Naive thymus-derived CD4-positive, alpha-beta T cell (primary cell): ENCODE measurements at regions not wholly inside any gene's neighbourhood (a gene's known extent, or its start where the extent isn't known, plus 50 kb on each side); places are given as distances from the start of the nearest gene placed in this dataset.

ENCODE experiments used
- ATAC-seq: fragments of 150-1000 bp; cut with Tn5 transposase; 2 replicates; pipeline ENCODE4 v1.10.0; 2021; ENCODE audit warnings: mild to moderate bottlenecking, moderate library complexity
- CTCF ChIA-PET: fragments of 350-600 bp; sonication (Branson Sonifier 250); formaldehyde crosslinking; loops from one replicate; lab custom pipeline; 2021; ENCODE audit warnings: antibody characterized with exemption; lab: Charles Lee
- POLR2A ChIA-PET: fragments of 350-600 bp; sonication (Branson Sonifier 250); formaldehyde crosslinking; loops from one replicate; lab custom pipeline; 2021; ENCODE audit warnings: antibody characterized with exemption, inconsistent platforms; lab: Charles Lee
- DNase-seq, 9 donors: peaks; one replicate each; pipeline versions ENCODE4 v3.0.0 to v3.0.0-alpha.2; 2020 to 2022; ENCODE audit warnings: mixed read lengths in 1 of 9
- H3K27ac ChIP-seq: one replicate; pipeline ENCODE4 v1.7.0; 2013; ENCODE audit warnings: mild to moderate bottlenecking, low read depth, low read length, moderate library complexity
- H3K27me3 ChIP-seq, 2 donors: one replicate each; pipeline ENCODE4 v1.7.0; 2013; ENCODE audit warnings: low read length in 2 of 2, mild to moderate bottlenecking in 2 of 2, moderate library complexity in 2 of 2; ENCODE audit not compliant: control insufficient read depth in 2 of 2, insufficient read depth in 2 of 2
- H3K36me3 ChIP-seq, 3 experiments: 1 replicate in 2 of 3; 2 replicates in 1 of 3; pipeline ENCODE4 v1.7.0; 2013; ENCODE audit warnings: low read length in 3 of 3, mild to moderate bottlenecking in 3 of 3, moderate library complexity in 1 of 3; ENCODE audit not compliant: insufficient read depth in 3 of 3, control insufficient read depth in 2 of 3
- H3K4me1 ChIP-seq, 2 donors: one replicate each; pipeline ENCODE4 v1.7.0; 2013; ENCODE audit warnings: low read length in 2 of 2, mild to moderate bottlenecking in 2 of 2, moderate library complexity in 1 of 2; ENCODE audit not compliant: control insufficient read depth in 2 of 2, insufficient read depth in 2 of 2
- H3K4me3 ChIP-seq: 2 replicates; pipeline ENCODE4 v1.7.0; 2013; ENCODE audit warnings: mild to moderate bottlenecking, low read length
- H3K9me3 ChIP-seq, 3 experiments: 1 replicate in 2 of 3; 2 replicates in 1 of 3; pipeline ENCODE4 v1.7.0; 2013; ENCODE audit warnings: low read length in 3 of 3; ENCODE audit not compliant: control insufficient read depth in 2 of 3
- H3K27ac Mint-ChIP-seq, 9 donors: one replicate each; pipeline ENCODE4 v1.8.0; 2020 to 2022; ENCODE audit warnings: mixed read lengths in 9 of 9, mild to moderate bottlenecking in 8 of 9, moderate library complexity in 5 of 9, inconsistent platforms in 2 of 9
- H3K27me3 Mint-ChIP-seq, 5 donors: one replicate each; pipeline ENCODE4 v1.8.0; 2021 to 2022; ENCODE audit warnings: mixed read lengths in 5 of 5, mild to moderate bottlenecking in 1 of 5
- H3K36me3 Mint-ChIP-seq, 5 donors: one replicate each; pipeline ENCODE4 v1.8.0; 2020 to 2022; ENCODE audit warnings: mixed read lengths in 5 of 5, mild to moderate bottlenecking in 3 of 5, inconsistent platforms in 1 of 5
- H3K4me1 Mint-ChIP-seq, 7 donors: one replicate each; pipeline ENCODE4 v1.8.0; 2020 to 2022; ENCODE audit warnings: mixed read lengths in 7 of 7, mild to moderate bottlenecking in 3 of 7, inconsistent platforms in 1 of 7
- H3K4me3 Mint-ChIP-seq, 10 donors: one replicate each; pipeline ENCODE4 v1.8.0; 2020 to 2022; ENCODE audit warnings: mild to moderate bottlenecking in 10 of 10, mixed read lengths in 10 of 10, moderate library complexity in 6 of 10, inconsistent platforms in 2 of 10
- H3K9me3 Mint-ChIP-seq, 11 donors: one replicate each; pipeline ENCODE4 v1.8.0; 2020 to 2022; ENCODE audit warnings: mixed read lengths in 11 of 11, mild to moderate bottlenecking in 4 of 11, inconsistent platforms in 1 of 11, moderate library complexity in 1 of 11
- intact Hi-C, 2 donors: fragments of 100-400 bp; cut with micrococcal nuclease; formaldehyde crosslinking; loops; one replicate each; pipeline ENCODE4 v1.15.1; 2023

DNA sequence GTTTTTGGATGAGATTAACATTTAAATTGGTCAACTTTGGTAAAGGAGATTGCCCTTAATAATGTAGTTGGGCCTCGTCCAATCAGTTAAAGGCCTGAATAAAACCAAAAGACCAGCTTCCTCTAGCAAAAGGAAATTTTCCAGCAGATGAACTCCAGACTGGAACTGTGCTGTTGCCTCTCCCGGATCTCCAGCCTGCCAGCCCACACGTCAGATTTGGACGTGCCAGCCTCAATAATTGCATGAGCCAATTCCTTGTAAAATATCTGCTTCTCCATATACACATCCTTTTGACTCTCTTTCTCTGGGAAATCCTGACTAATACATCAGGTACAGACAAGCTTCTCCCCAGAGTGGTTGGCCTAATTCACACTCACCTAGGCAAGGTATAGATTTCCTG, 175.8 kb upstream of the ADCY2 start:
- no peak overlapping the region for H3K27ac ChIP-seq
- ATAC-seq: no peak
- POLR2A ChIA-PET: no interaction called here
- CTCF ChIA-PET: no interaction called here
- Mint-ChIP-seq H3K4me3 (no peak overlapping the region), H3K27ac (no peak overlapping the region), H3K36me3 (no peaks in the 10 kb centered on the region), H3K9me3 (peaks cover 0 to 3% (median 0%) of the 10 kb centered on the region in 11 donors), H3K27me3 (no peaks in the 10 kb centered on the region), H3K4me1 (no peaks in the 10 kb centered on the region)
- H3K27me3 ChIP-seq: no peaks in the 10 kb centered on the region
- H3K4me3 ChIP-seq: no peak overlapping the region
- intact Hi-C loops: no loop called here
- DNase-seq: no peak
- H3K36me3 ChIP-seq: no peaks in the 10 kb centered on the region
- no peaks in the 10 kb centered on the region for H3K4me1 ChIP-seq
- no peaks in the 10 kb centered on the region for H3K9me3 ChIP-seq

DNA sequence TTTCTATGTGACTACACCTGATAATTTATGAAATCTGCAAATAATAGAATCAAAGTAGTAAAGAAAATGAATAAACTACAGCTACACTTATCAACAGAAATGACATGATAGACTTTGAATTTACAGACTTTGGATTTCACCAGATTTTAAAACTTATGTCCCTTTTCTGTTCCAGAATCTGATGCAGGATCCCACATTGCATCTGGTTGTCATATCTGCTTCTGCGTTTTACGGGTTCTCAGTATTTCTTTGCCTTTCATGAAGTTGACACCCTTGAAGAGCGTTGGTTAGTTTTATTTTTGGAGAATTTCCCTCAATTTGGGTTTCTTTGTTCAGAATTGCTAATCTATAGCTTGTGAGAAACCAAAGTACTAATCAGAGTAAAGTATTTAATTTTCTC, 174.9 kb upstream of the ADCY2 start:
- Mint-ChIP-seq H3K9me3 (peaks cover 0 to 3% (median 0%) of the 10 kb centered on the region in 11 donors), H3K27ac (no peak overlapping the region), H3K4me1 (no peaks in the 10 kb centered on the region), H3K27me3 (peaks cover 0 to 4% (median 0%) of the 10 kb centered on the region in 5 donors), H3K4me3 (no peak overlapping the region), H3K36me3 (no peaks in the 10 kb centered on the region)
- Histone ChIP-seq H3K9me3 (no peaks in the 10 kb centered on the region), H3K36me3 (no peaks in the 10 kb centered on the region), H3K27ac (no peak overlapping the region), H3K4me1 (no peaks in the 10 kb centered on the region), H3K4me3 (no peak overlapping the region), H3K27me3 (no peaks in the 10 kb centered on the region)
- ATAC-seq (no peak), DNase-seq (no peak)
- ChIA-PET CTCF (no interaction called here), POLR2A (no interaction called here)
- intact Hi-C loops: no loop called here

DNA sequence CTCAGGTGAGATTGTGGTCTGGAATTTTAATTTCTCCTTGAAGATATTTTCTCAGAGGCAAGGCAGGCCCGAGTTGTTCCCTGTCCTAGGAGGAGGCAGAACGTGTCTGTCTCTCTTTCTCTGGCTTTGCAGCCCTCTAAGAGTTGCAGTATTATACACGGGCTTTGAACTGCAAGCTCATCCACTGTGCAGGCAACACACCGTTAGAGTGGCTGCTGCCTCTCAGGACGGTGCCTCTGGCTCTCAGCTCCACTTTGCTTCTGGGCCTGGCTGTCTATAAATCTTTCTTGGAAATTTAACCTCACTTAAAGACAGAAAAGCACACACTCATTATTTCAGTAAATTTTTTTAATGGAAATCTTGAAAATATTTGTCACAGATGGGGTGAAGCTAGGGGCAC, 170.1 kb upstream of the ADCY2 start:
- DNase-seq: no peak
- Histone ChIP-seq H3K36me3 (no peaks in the 10 kb centered on the region), H3K4me3 (no peak overlapping the region), H3K27ac (no peak overlapping the region), H3K4me1 (no peaks in the 10 kb centered on the region), H3K9me3 (no peaks in the 10 kb centered on the region), H3K27me3 (no peaks in the 10 kb centered on the region)
- H3K4me3 Mint-ChIP-seq: no peak overlapping the region
- no peak overlapping the region for H3K27ac Mint-ChIP-seq
- intact Hi-C loops: no loop called here
- H3K9me3 Mint-ChIP-seq: peaks cover 0 to 13% (median 6%) of the 10 kb centered on the region in 11 donors
- H3K4me1 Mint-ChIP-seq: no peaks in the 10 kb centered on the region
- H3K36me3 Mint-ChIP-seq: no peaks in the 10 kb centered on the region
- CTCF ChIA-PET: no interaction called here
- H3K27me3 Mint-ChIP-seq: peaks cover 0 to 22% (median 4%) of the 10 kb centered on the region in 5 donors
- no peak for ATAC-seq
- POLR2A ChIA-PET: no interaction called here

DNA sequence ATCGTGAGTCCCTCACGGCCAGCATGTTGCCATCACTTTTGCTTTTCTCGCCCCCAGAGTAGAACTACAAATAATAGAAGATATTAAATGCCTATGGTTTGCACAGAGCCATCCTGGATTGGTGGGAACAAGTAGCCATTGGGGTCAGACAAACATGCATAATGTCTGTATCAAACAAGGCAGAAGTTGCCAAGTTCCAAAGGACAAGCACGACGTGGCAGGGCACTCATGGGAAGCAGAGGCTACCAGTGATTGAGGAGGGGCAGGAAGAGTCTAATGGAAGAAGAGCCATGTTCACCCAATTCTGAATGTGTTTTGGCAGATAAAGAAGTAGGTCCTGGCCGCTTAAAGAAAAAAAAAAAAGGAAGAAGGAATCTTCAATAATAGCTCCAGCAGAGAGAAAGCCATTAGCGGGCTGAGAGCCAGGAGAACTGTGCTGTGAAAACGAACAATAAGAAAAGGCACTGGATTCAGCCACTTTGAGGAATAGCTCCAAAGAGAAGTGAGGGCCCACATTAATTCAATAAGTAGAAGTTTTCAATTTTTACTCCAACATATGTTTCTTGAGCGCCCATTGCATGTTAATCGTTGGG, 153.7 kb upstream of the ADCY2 start:
- no peaks in the 10 kb centered on the region for H3K36me3 Mint-ChIP-seq
- Histone ChIP-seq H3K36me3 (no peaks in the 10 kb centered on the region), H3K27ac (no peak overlapping the region), H3K4me3 (no peak overlapping the region), H3K9me3 (no peaks in the 10 kb centered on the region), H3K27me3 (no peaks in the 10 kb centered on the region), H3K4me1 (no peaks in the 10 kb centered on the region)
- no peak overlapping the region for H3K27ac Mint-ChIP-seq
- DNase-seq (no peak), ATAC-seq (no peak)
- ChIA-PET POLR2A (no interaction called here), CTCF (no interaction called here)
- H3K4me1 Mint-ChIP-seq: no peaks in the 10 kb centered on the region
- H3K9me3 Mint-ChIP-seq: peaks cover 0 to 9% (median 2%) of the 10 kb centered on the region in 11 donors
- intact Hi-C loops: no loop called here
- H3K27me3 Mint-ChIP-seq: peaks cover 0 to 4% (median 0%) of the 10 kb centered on the region in 5 donors
- no peak overlapping the region for H3K4me3 Mint-ChIP-seq

DNA sequence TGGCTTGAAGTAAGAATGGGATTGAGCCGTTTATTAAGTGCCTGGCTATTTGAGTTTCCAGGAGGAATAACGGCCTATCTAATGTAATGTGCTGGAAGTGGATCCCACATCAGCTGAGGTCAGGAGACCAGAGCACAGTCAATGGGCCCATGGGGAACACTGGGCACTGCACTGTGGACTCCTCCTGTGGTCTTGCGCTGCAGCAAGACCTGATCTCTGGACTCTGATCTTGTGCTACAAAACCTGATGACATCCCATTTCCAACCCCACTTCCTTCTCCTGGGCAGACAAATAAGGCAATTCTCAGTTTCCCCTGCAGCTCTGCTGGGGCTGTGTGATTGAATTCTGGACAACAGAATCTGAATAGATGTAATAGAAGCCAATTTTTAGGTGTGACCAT, 151.7 kb upstream of the ADCY2 start:
- Mint-ChIP-seq H3K27ac (no peak overlapping the region), H3K4me3 (no peak overlapping the region), H3K27me3 (peaks cover 0 to 4% (median 0%) of the 10 kb centered on the region in 5 donors), H3K9me3 (peaks cover 0 to 6% (median 0%) of the 10 kb centered on the region in 11 donors), H3K4me1 (no peaks in the 10 kb centered on the region), H3K36me3 (no peaks in the 10 kb centered on the region)
- no peak for DNase-seq
- CTCF ChIA-PET: no interaction called here
- ATAC-seq: no peak
- H3K9me3 ChIP-seq: no peaks in the 10 kb centered on the region
- H3K27me3 ChIP-seq: no peaks in the 10 kb centered on the region
- H3K27ac ChIP-seq: no peak overlapping the region
- intact Hi-C loops: no loop called here
- POLR2A ChIA-PET: no interaction called here
- no peaks in the 10 kb centered on the region for H3K4me1 ChIP-seq
- no peak overlapping the region for H3K4me3 ChIP-seq
- H3K36me3 ChIP-seq: no peaks in the 10 kb centered on the region

DNA sequence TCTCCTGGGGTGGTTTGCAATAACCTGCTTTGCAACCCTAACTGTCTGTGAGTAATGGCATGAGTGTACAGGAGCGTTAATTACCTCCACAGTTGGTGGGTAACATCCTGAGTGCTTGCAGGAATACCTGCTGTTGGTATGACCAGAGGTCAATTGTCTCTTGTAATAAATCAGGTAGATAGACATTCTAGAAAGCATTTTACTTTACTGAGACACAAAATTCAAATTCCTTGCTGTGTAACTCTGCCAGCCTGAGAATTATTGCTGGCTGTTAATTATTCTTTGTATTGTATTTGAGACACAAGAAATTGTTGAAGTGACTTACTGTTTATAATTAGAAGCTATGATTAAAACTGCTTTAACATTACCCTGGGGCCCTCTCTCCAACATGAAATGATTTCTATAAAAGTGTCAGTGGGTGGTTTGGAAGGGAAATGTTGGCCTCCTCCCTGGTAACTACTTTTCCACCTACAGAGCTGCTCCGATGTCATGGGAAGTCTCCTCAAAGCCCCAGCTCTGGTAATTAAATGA, 150.8 kb upstream of the ADCY2 start:
- CTCF ChIA-PET: no interaction called here

DNA sequence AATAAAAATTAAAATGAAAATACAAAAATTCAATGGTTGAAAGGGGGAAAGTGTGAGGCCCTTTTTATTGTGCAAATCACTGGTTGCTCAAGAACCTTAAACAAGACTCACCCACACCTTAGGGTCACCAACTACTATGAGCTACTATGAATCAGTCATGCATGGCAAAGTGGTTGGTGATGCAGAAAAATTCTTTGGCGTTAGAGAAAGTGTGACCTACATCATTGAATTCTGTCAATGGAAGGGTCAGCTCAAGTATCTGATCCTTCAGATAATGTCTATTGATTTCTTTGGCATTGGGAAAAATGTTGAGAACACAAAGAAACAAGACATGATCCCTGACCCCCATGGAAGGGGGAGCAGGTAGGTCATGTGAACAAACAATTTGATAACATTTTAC, 149.7 kb upstream of the ADCY2 start:
- Histone ChIP-seq H3K27ac (no peak overlapping the region), H3K27me3 (no peaks in the 10 kb centered on the region), H3K9me3 (no peaks in the 10 kb centered on the region), H3K4me1 (no peaks in the 10 kb centered on the region), H3K4me3 (no peak overlapping the region), H3K36me3 (no peaks in the 10 kb centered on the region)
- Mint-ChIP-seq H3K27me3 (peaks cover 0 to 4% (median 0%) of the 10 kb centered on the region in 5 donors), H3K27ac (no peak overlapping the region), H3K4me1 (peaks cover 0 to 2% (median 0%) of the 10 kb centered on the region in 7 donors), H3K4me3 (no peak overlapping the region), H3K36me3 (no peaks in the 10 kb centered on the region), H3K9me3 (no peaks in the 10 kb centered on the region)
- intact Hi-C loops: no loop called here
- no peak for DNase-seq
- no peak for ATAC-seq
- ChIA-PET POLR2A (no interaction called here), CTCF (no interaction called here)

More for the DNA sequence above, 150.8 kb upstream of the ADCY2 start:
- Mint-ChIP-seq H3K36me3 (no peaks in the 10 kb centered on the region), H3K9me3 (peaks cover 0 to 6% (median 0%) of the 10 kb centered on the region in 11 donors), H3K27me3 (peaks cover 0 to 4% (median 0%) of the 10 kb centered on the region in 5 donors), H3K4me1 (no peaks in the 10 kb centered on the region), H3K4me3 (no peak overlapping the region), H3K27ac (no peak overlapping the region)
- POLR2A ChIA-PET: no interaction called here
- Histone ChIP-seq H3K27ac (no peak overlapping the region), H3K36me3 (no peaks in the 10 kb centered on the region), H3K4me1 (no peaks in the 10 kb centered on the region), H3K4me3 (no peak overlapping the region), H3K27me3 (no peaks in the 10 kb centered on the region), H3K9me3 (no peaks in the 10 kb centered on the region)
- ATAC-seq (no peak), DNase-seq (no peak)
- intact Hi-C loops: no loop called here
